Right cardiac atrium (tissue), 5 donors: ENCODE measurements at regions not wholly inside any gene's neighbourhood (a gene's known extent, or its start where the extent isn't known, plus 50 kb on each side); places are given as distances from the start of the nearest gene placed in this dataset.

ENCODE experiments used
- ATAC-seq, 2 donors: fragments of 200-7000 bp; cut with Tn5 transposase; one replicate each; pipeline versions ENCODE4 v1.8.0 to v1.9.1; 2020; ENCODE audit warnings: moderate library complexity in 2 of 2, mild to moderate bottlenecking in 1 of 2
- DNase-seq, 3 donors: peaks; one replicate each; pipeline ENCODE4 v3.0.0-alpha.2; 2020
- H3K27ac ChIP-seq: one replicate; pipeline ENCODE4 v1.5.1; 2013; ENCODE audit warnings: mild to moderate bottlenecking, low read length, control low read depth, moderate library complexity
- H3K27me3 ChIP-seq: one replicate; pipeline ENCODE4 v1.6.1; 2013; ENCODE audit not compliant: control insufficient read depth, insufficient read depth
- H3K4me1 ChIP-seq: one replicate; pipeline ENCODE4 v1.6.1; 2013; ENCODE audit warnings: low read length; ENCODE audit not compliant: control insufficient read depth, insufficient read depth
- H3K4me3 ChIP-seq: one replicate; pipeline ENCODE4 v1.5.1; 2013; ENCODE audit warnings: low read length, control low read depth
- H3K9me3 ChIP-seq: one replicate; pipeline ENCODE4 v1.6.1; 2013; ENCODE audit warnings: low read length; ENCODE audit not compliant: control insufficient read depth
- WGBS: extraction: QIAGEN DNeasy Blood & Tissue Kit; methylation state at CpG from one replicate; pipeline ENCODE4 v1.1.7; 2013; 5-methylcytosine and 5-hydroxymethylcytosine counted together
- intact Hi-C, 4 donors: fragments of 100-400 bp; cut with DNase I; formaldehyde crosslinking; loops; one replicate each; pipeline versions ENCODE4 v1.11.0 to v1.14.0; 2022 to 2023
- donor health status: healthy with polysubstance abuse.
- donor health status: DM: no; HTN: yes; CAD: no.
- donor health status: DM: no; HTN: no; CAD: no.
- donor health status: DM: no; HTN: yes; CAD: no; lungs with severe emphysema.
- donor health status: DM: yes; HTN: yes; CAD: no.

GRCh38 chr16:6853565-6853964 lies 479.1 kb upstream of the RBFOX1 start:
- no peak for DNase-seq
- ATAC-seq: no peak
- intact Hi-C loops: no loop called here
- Histone ChIP-seq H3K4me3 (no peak overlapping the region), H3K27me3 (no peaks in the 10 kb centered on the region), H3K9me3 (no peaks in the 10 kb centered on the region), H3K4me1 (no peaks in the 10 kb centered on the region), H3K27ac (no peak overlapping the region)
- 58% methylated on average over 6 of the region's 6 CpGs for WGBS

- H3K27ac ChIP-seq: no peak overlapping the region
- intact Hi-C loops: no loop called here
- ATAC-seq: no peak
These were observed 479.9 kb upstream of the RBFOX1 start for GRCh38 chr16:6852643-6853225.

GRCh38 chr16:6846452-6846851 lies 486.2 kb upstream of the RBFOX1 start:
- H3K27me3 ChIP-seq: no peaks in the 10 kb centered on the region
- no peak overlapping the region for H3K4me3 ChIP-seq
- intact Hi-C loops: no loop called here
- ATAC-seq: no peak
- 74% methylated on average over 8 of the region's 8 CpGs for WGBS
- H3K4me1 ChIP-seq: no peaks in the 10 kb centered on the region
- no peaks in the 10 kb centered on the region for H3K9me3 ChIP-seq
- no peak overlapping the region for H3K27ac ChIP-seq
- DNase-seq: no peak

More at GRCh38 chr16:6852643-6853225, 479.9 kb upstream of the RBFOX1 start:
- no peaks in the 10 kb centered on the region for H3K27me3 ChIP-seq
- no peak overlapping the region for H3K4me3 ChIP-seq
- WGBS: 77% methylated on average over 3 of the region's 3 CpGs
- no peaks in the 10 kb centered on the region for H3K9me3 ChIP-seq
- H3K4me1 ChIP-seq: no peaks in the 10 kb centered on the region
- no peak for DNase-seq

GRCh38 chr16:6841392-6841791 lies 491.3 kb upstream of the RBFOX1 start:
- H3K9me3 ChIP-seq: no peaks in the 10 kb centered on the region
- intact Hi-C loops: no loop called here
- no peaks in the 10 kb centered on the region for H3K27me3 ChIP-seq
- no peak overlapping the region for H3K27ac ChIP-seq
- H3K4me1 ChIP-seq: no peaks in the 10 kb centered on the region
- DNase-seq (no peak), ATAC-seq (no peak)
- 68% methylated on average over 6 of the region's 6 CpGs for WGBS
- H3K4me3 ChIP-seq: no peak overlapping the region

GRCh38 chr16:6837722-6838121 lies 494.9 kb upstream of the RBFOX1 start:
- Histone ChIP-seq H3K9me3 (no peaks in the 10 kb centered on the region), H3K4me1 (no peaks in the 10 kb centered on the region), H3K27ac (no peak overlapping the region), H3K27me3 (no peaks in the 10 kb centered on the region), H3K4me3 (no peak overlapping the region)
- intact Hi-C loops: no loop called here
- no peak for ATAC-seq
- 91% methylated on average over 2 of the region's 2 CpGs for WGBS
- DNase-seq: no peak

GRCh38 chr16:6836766-6837165 lies 495.9 kb upstream of the RBFOX1 start:
- Histone ChIP-seq H3K9me3 (no peaks in the 10 kb centered on the region), H3K4me3 (no peak overlapping the region), H3K27ac (no peak overlapping the region), H3K4me1 (no peaks in the 10 kb centered on the region), H3K27me3 (no peaks in the 10 kb centered on the region)
- whole genome bisulfite sequencing: 82% methylated on average over 3 of the region's 3 CpGs
- ATAC-seq (no peak), DNase-seq (no peak)
- intact Hi-C loops: no loop called here

- H3K4me1 ChIP-seq: no peaks in the 10 kb centered on the region
- H3K27me3 ChIP-seq: no peaks in the 10 kb centered on the region
- ATAC-seq (no peak), DNase-seq (no peak)
- no peaks in the 10 kb centered on the region for H3K9me3 ChIP-seq
- no peak overlapping the region for H3K4me3 ChIP-seq
- intact Hi-C loops: no loop called here
- no peak overlapping the region for H3K27ac ChIP-seq
- WGBS: 86% methylated on average over 5 of the region's 5 CpGs
These were observed 496.7 kb upstream of the RBFOX1 start for GRCh38 chr16:6835941-6836340.

- WGBS: 81% methylated on average over 2 of the region's 2 CpGs
- no peaks in the 10 kb centered on the region for H3K4me1 ChIP-seq
- H3K27ac ChIP-seq: no peak overlapping the region
- DNase-seq (no peak), ATAC-seq (no peak)
- H3K27me3 ChIP-seq: no peaks in the 10 kb centered on the region
- intact Hi-C loops: no loop called here
- H3K9me3 ChIP-seq: no peaks in the 10 kb centered on the region
- H3K4me3 ChIP-seq: no peak overlapping the region
These were observed 497.1 kb upstream of the RBFOX1 start for GRCh38 chr16:6835516-6835915.

- Histone ChIP-seq H3K27ac (no peak overlapping the region), H3K27me3 (no peaks in the 10 kb centered on the region), H3K4me1 (no peaks in the 10 kb centered on the region), H3K9me3 (no peaks in the 10 kb centered on the region), H3K4me3 (no peak overlapping the region)
- intact Hi-C loops: no loop called here
- WGBS: 74% methylated on average over 7 of the region's 7 CpGs
- no peak for DNase-seq
- no peak for ATAC-seq
These were observed 504.0 kb upstream of the RBFOX1 start for GRCh38 chr16:6828690-6829089.

GRCh38 chr16:6827931-6828330 lies 504.7 kb upstream of the RBFOX1 start:
- H3K4me3 ChIP-seq: no peak overlapping the region
- 52% methylated on average over 1 of the region's 1 CpG for WGBS
- H3K4me1 ChIP-seq: no peaks in the 10 kb centered on the region
- H3K27ac ChIP-seq: no peak overlapping the region
- H3K9me3 ChIP-seq: no peaks in the 10 kb centered on the region
- intact Hi-C loops: no loop called here
- ATAC-seq: no peak
- no peak for DNase-seq
- no peaks in the 10 kb centered on the region for H3K27me3 ChIP-seq

GRCh38 chr16:6827267-6827666 lies 505.4 kb upstream of the RBFOX1 start:
- intact Hi-C loops: no loop called here
- DNase-seq: no peak
- peak; percentile 20 to 41 for ATAC-seq
- H3K27me3 ChIP-seq: no peaks in the 10 kb centered on the region
- no peak overlapping the region for H3K4me3 ChIP-seq
- 6% methylated on average over 4 of the region's 4 CpGs for WGBS
- no peak overlapping the region for H3K27ac ChIP-seq
- H3K9me3 ChIP-seq: no peaks in the 10 kb centered on the region
- H3K4me1 ChIP-seq: no peaks in the 10 kb centered on the region

- ATAC-seq (no peak), DNase-seq (no peak)
- H3K4me3 ChIP-seq: no peak overlapping the region
- no peaks in the 10 kb centered on the region for H3K27me3 ChIP-seq
- intact Hi-C loops: no loop called here
- no peaks in the 10 kb centered on the region for H3K9me3 ChIP-seq
- H3K27ac ChIP-seq: no peak overlapping the region
- H3K4me1 ChIP-seq: no peaks in the 10 kb centered on the region
- WGBS: 66% methylated on average over 4 of the region's 4 CpGs
These were observed 510.6 kb upstream of the RBFOX1 start for GRCh38 chr16:6822041-6822440.
